PFSK-1 (cell line): ENCODE measurements at regions not wholly inside any gene's neighbourhood (a gene's known extent, or its start where the extent isn't known, plus 50 kb on each side); places are given as distances from the start of the nearest gene placed in this dataset.

Source experiments
- FOXP2 ChIP-seq: optimal IDR thresholded peaks from 2 replicates; pipeline ENCODE3; 2011; ENCODE audit warnings: borderline replicate concordance, control low read depth, inconsistent platforms; ENCODE audit not compliant: insufficient read depth; ENCODE audit errors: extremely low read length, extremely low read depth
- POLR2AphosphoS5 ChIP-seq: IDR thresholded peaks from 2 replicates; pipeline ENCODE4 v1.6.1; 2012; ENCODE audit warnings: low read depth, mild to moderate bottlenecking, control low read depth, low read length, moderate library complexity
- SIN3A ChIP-seq: IDR thresholded peaks from 2 replicates; pipeline ENCODE4 v1.6.1; 2012; ENCODE audit warnings: mild to moderate bottlenecking, low read length, moderate library complexity, borderline replicate concordance; ENCODE audit not compliant: insufficient read depth
- TAF1 ChIP-seq: IDR thresholded peaks from 2 replicates; pipeline ENCODE4 v1.6.1; 2012; ENCODE audit warnings: low read length, control low read depth, borderline replicate concordance; ENCODE audit not compliant: insufficient read depth
- TF ChIP-seq, protein P1 (sequence below), 2 experiments: IDR thresholded peaks; 2 replicates each; pipeline versions ENCODE4 v1.6.1 to v1.8.0; 2011 to 2012; ENCODE audit warnings: low read depth in 2 of 2, low read length in 2 of 2, control low read depth in 1 of 2, inconsistent platforms in 1 of 2, mild to moderate bottlenecking in 1 of 2, moderate library complexity in 1 of 2; ENCODE audit not compliant: insufficient read depth in 1 of 2

DNA sequence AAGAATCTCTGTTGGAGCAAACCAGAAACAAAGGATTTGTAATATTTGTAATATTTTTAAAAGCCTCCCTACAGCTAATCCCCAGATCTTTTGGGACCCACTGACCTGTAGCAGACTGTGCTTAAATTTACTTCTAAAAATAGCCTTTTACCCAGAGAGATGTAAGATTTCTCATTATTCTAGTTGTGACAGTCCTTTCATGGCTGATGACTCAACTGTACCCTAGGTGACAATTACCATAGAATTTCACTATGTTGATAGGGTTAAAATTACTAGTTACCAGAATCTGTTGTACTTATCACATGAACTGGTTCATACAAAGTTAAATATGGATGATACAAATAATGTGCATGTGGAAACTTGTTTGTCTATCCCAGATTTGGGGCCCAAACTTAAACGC lies 543.9 kb upstream of the SEMA6A start:
- TF ChIP-seq TAF1 (no peak), POLR2AphosphoS5 (no peak), FOXP2 (no peak), SIN3A (no peak)
- TF ChIP-seq, protein P1, sequence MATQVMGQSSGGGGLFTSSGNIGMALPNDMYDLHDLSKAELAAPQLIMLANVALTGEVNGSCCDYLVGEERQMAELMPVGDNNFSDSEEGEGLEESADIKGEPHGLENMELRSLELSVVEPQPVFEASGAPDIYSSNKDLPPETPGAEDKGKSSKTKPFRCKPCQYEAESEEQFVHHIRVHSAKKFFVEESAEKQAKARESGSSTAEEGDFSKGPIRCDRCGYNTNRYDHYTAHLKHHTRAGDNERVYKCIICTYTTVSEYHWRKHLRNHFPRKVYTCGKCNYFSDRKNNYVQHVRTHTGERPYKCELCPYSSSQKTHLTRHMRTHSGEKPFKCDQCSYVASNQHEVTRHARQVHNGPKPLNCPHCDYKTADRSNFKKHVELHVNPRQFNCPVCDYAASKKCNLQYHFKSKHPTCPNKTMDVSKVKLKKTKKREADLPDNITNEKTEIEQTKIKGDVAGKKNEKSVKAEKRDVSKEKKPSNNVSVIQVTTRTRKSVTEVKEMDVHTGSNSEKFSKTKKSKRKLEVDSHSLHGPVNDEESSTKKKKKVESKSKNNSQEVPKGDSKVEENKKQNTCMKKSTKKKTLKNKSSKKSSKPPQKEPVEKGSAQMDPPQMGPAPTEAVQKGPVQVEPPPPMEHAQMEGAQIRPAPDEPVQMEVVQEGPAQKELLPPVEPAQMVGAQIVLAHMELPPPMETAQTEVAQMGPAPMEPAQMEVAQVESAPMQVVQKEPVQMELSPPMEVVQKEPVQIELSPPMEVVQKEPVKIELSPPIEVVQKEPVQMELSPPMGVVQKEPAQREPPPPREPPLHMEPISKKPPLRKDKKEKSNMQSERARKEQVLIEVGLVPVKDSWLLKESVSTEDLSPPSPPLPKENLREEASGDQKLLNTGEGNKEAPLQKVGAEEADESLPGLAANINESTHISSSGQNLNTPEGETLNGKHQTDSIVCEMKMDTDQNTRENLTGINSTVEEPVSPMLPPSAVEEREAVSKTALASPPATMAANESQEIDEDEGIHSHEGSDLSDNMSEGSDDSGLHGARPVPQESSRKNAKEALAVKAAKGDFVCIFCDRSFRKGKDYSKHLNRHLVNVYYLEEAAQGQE (IDR thresholded peaks at IDR 0.05; ENCODE audit: insufficient read depth in 1 of 2, low read depth in 2 of 2, low read length in 2 of 2), result no peak

DNA sequence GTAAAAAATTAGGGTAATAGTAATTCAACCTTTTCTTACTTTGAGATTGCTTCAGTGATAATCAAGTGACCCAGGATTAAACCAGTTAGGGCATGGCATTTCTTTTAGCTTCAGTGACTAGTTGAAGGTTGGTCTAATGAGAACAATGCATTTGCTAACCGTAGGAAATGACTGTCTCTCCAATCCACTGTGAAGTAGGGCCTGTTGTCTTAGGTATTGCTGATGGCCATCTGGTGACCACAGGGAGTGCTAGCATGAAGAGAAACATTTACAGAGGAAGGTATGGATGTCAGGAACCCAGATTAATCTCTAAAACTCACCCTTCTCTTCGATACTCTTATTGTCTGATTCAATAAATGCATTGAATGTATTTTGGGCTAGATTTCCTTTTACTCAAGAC lies 535.9 kb upstream of the SEMA6A start:
- TF ChIP-seq POLR2AphosphoS5 (no peak), TAF1 (no peak), SIN3A (no peak), FOXP2 (no peak)
- TF ChIP-seq, protein P1 (IDR thresholded peaks at IDR 0.05; ENCODE audit: insufficient read depth in 1 of 2, low read depth in 2 of 2, low read length in 2 of 2), result no peak

DNA sequence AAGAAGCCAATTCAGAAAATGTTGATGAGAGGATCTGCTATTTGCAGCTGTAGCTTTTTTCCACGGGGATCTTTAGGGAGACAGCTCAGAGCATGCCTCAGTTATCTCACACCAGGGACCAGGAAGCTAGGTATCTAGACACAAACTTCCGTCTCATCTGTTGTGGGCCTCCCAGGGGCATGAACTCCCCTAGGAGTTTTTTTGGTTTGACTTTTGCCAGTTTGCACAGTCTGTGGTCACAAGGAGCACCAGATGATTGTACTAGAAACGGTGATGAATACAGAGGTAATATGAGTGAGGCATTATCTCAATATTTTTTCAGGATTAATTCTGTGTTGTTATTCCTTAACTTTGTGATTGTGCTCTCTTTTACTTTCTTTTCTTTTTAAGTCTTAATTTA lies 533.2 kb upstream of the SEMA6A start:
- TF ChIP-seq SIN3A, result no peak
- TF ChIP-seq, protein P1 (IDR thresholded peaks at IDR 0.05; ENCODE audit: insufficient read depth in 1 of 2, low read depth in 2 of 2, low read length in 2 of 2), result no peak
- no peak for TF ChIP-seq TAF1
- no peak for TF ChIP-seq POLR2AphosphoS5
- TF ChIP-seq FOXP2, result no peak

DNA sequence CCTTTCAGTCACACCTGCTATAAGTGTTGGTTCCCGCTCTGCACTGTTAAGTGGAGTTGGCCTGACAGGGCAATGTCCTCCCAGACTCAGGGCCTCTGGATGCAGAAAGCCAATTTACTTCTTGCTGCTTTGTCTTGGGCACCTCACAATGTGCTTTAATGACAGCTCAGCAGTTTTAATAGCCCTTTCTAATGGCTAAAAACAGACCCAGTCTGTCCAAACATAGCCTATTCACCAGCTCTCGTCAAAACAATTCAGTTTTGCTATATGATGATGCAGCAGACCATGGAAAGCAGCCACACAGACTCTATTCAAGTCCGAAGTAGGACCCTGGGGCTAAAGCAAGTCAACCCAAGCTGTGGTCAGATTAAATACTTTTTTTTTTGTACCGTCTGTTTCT lies 529.1 kb upstream of the SEMA6A start:
- TF ChIP-seq POLR2AphosphoS5 (no peak), TAF1 (no peak), SIN3A (no peak), FOXP2 (no peak)
- TF ChIP-seq, protein P1 (IDR thresholded peaks at IDR 0.05; ENCODE audit: insufficient read depth in 1 of 2, low read depth in 2 of 2, low read length in 2 of 2), result no peak

DNA sequence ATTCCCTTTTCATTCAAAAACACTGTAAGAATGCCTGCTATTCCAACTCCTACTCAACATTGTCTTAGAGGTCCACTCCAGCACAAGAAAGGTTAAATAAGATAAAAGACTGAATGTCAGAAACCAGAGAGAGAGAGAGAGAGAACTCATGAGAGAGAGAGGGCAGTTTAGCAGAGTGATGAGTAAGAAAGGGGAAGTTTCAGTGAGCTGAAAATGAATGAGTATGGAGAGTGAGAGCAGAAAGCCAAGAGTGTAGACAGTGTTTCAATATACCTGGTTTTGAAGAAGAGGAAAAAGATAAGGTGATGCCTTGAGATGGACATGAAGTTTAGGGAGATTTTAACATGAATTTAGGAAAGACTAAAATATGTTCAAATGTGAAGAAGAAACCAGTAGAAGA lies 528.0 kb upstream of the SEMA6A start:
- no peak for TF ChIP-seq TAF1
- TF ChIP-seq, protein P1 (IDR thresholded peaks at IDR 0.05; ENCODE audit: insufficient read depth in 1 of 2, low read depth in 2 of 2, low read length in 2 of 2), result no peak
- no peak for TF ChIP-seq POLR2AphosphoS5
- TF ChIP-seq SIN3A, result no peak
